K562 (cell line): ENCODE measurements at regions not wholly inside any gene's neighbourhood (a gene's known extent, or its start where the extent isn't known, plus 50 kb on each side); places are given as distances from the start of the nearest gene placed in this dataset.

Experiments used
- ATAC-seq: fragments of 200-7000 bp; cut with Tn5 transposase; 3 replicates; pipeline ENCODE4 v1.9.1; 2020; ENCODE audit warnings: moderate library complexity
- BruUV-seq: library from RNA; stranded (reverse); fragments of 400-500 nt; replicated peaks from 2 replicates; lab custom pipeline; 2021; lab: Mats Ljungman, UMichigan
- CTCF ChIA-PET: fragments of 300-600 bp; formaldehyde crosslinking; extraction: SDS; loops from one replicate; lab custom pipeline; 2021; ENCODE audit warnings: low intra/inter-chr PET ratio; lab: Yijun Ruan, JAX
- POLR2A ChIA-PET: fragments of 300-600, 350-650 bp; sonication (Branson Sonifier 250); formaldehyde crosslinking; extraction: SDS; loops from one replicate; lab custom pipeline; 2021; ENCODE audit warnings: antibody characterized with exemption, inconsistent platforms; lab: Yijun Ruan, JAX
- DNase-seq, 4 experiments: peaks; one replicate each; pipeline versions ENCODE4 v3.0.0 to v3.0.0-alpha.2; 2011 to 2018; ENCODE audit warnings: low spot score in 3 of 4, mixed read lengths in 3 of 4; ENCODE audit errors: extremely low read depth in 1 of 4
- FAIRE-seq: peaks from 2 replicates; lab custom pipeline; 2011; peaks lifted over from hg19 to GRCh38; lab: Jason Lieb, UNC
- H2AFZ ChIP-seq: 2 replicates; pipeline ENCODE4 v1.6.0; 2011; ENCODE audit warnings: low read depth, low read length, control low read depth, inconsistent platforms
- H3K27ac ChIP-seq: fragments of 200-600 bp; 3 replicates; pipeline ENCODE4 v1.8.0; 2011; ENCODE audit warnings: low read depth, mild to moderate bottlenecking, control low read depth, inconsistent platforms, low read length, moderate library complexity, mixed read lengths; ENCODE audit errors: extremely low read depth
- H3K27me3 ChIP-seq, 2 experiments: fragments of 300-600 bp in 1 of 2; 2 replicates in 1 of 2; 3 replicates in 1 of 2; pipeline versions ENCODE4 v1.6.0 to v1.8.0; 2011; ENCODE audit warnings: inconsistent platforms in 2 of 2, low read length in 2 of 2, mild to moderate bottlenecking in 1 of 2, mixed read lengths in 1 of 2, moderate library complexity in 1 of 2; ENCODE audit not compliant: control insufficient read depth in 2 of 2, insufficient read depth in 2 of 2
- H3K36me3 ChIP-seq: fragments of 300-600 bp; 3 replicates; pipeline ENCODE4 v1.8.0; 2011; ENCODE audit warnings: mild to moderate bottlenecking, low read length, inconsistent platforms; ENCODE audit not compliant: control insufficient read depth, insufficient read depth
- H3K4me1 ChIP-seq, 2 experiments: fragments of 200-600 bp in 1 of 2; replicated peaks in 1 of 2; 2 replicates in 1 of 2; 3 replicates in 1 of 2; pipeline versions ENCODE4 v1.5.1 to v1.8.0; 2011; ENCODE audit warnings: inconsistent platforms in 2 of 2, low read length in 2 of 2, mild to moderate bottlenecking in 1 of 2, mixed read lengths in 1 of 2, moderate library complexity in 1 of 2; ENCODE audit not compliant: control insufficient read depth in 2 of 2, insufficient read depth in 2 of 2
- H3K4me2 ChIP-seq: 2 replicates; pipeline ENCODE4 v1.6.1; 2011; ENCODE audit warnings: low read length, control low read depth, inconsistent platforms, mixed read lengths; ENCODE audit not compliant: insufficient read depth
- H3K4me3 ChIP-seq: fragments of 200-600 bp; sonication (generic), shearing (Covaris generic); 2 replicates; pipeline ENCODE4 v1.5.1; 2016; ENCODE audit warnings: control low read depth, inconsistent platforms
- H3K79me2 ChIP-seq: fragments of 200-600 bp; 3 replicates; pipeline ENCODE4 v1.8.0; 2011; ENCODE audit warnings: low read length, inconsistent platforms; ENCODE audit not compliant: control insufficient read depth, insufficient read depth
- H3K9ac ChIP-seq, 2 experiments: 2 replicates each; pipeline versions ENCODE4 v1.6.0 to v1.6.1; 2011; ENCODE audit warnings: low read depth in 2 of 2, low read length in 2 of 2, control low read depth in 1 of 2, inconsistent platforms in 1 of 2, mild to moderate bottlenecking in 1 of 2, mixed read lengths in 1 of 2; ENCODE audit not compliant: insufficient read depth in 1 of 2
- H3K9me1 ChIP-seq: one replicate; pipeline ENCODE4 v1.6.0; 2011; ENCODE audit warnings: inconsistent platforms, mild to moderate bottlenecking, low read length, moderate library complexity; ENCODE audit not compliant: control insufficient read depth, insufficient read depth
- H3K9me3 ChIP-seq: replicated peaks from 2 replicates; pipeline ENCODE4 v1.5.1; 2011; ENCODE audit warnings: low read depth, low read length, inconsistent platforms; ENCODE audit not compliant: control insufficient read depth, insufficient read depth
- H4K20me1 ChIP-seq: replicated peaks from 2 replicates; pipeline ENCODE4 v1.6.1; 2011; ENCODE audit warnings: low read length, inconsistent platforms, mixed read lengths; ENCODE audit not compliant: control insufficient read depth, insufficient read depth
- ATF6 ChIP-seq: sonication (generic); formaldehyde crosslinking; IDR thresholded peaks from 2 replicates; pipeline ENCODE4 v1.4.0; 2020; ENCODE audit warnings: mild to moderate bottlenecking, missing genetic modification reagents
- BHLHE40 ChIP-seq: IDR thresholded peaks from 2 replicates; pipeline ENCODE4 v1.6.1; 2011; ENCODE audit warnings: low read length, improper control_type of control experiment
- COPS2 ChIP-seq: fragments of 450-650 bp; conservative IDR thresholded peaks from 2 replicates; pipeline ENCODE4 v1.6.1; 2016; ENCODE audit warnings: mild to moderate bottlenecking, moderate library complexity
- ERF ChIP-seq: fragments of 450-650 bp; formaldehyde crosslinking; IDR thresholded peaks from 2 replicates; pipeline ENCODE4 v1.4.0; 2020; ENCODE audit warnings: mild to moderate bottlenecking, mixed read lengths
- GTF2E2 ChIP-seq: fragments of 200-800 bp; sonication (Bioruptor generic); IDR thresholded peaks from 2 replicates; pipeline ENCODE4 v1.6.1; 2016; ENCODE audit warnings: missing genetic modification characterization, missing compliant biosample characterization
- NFYB ChIP-seq: IDR thresholded peaks from 2 replicates; pipeline ENCODE4 v1.6.1; 2011; ENCODE audit warnings: mild to moderate bottlenecking, moderate library complexity; ENCODE audit not compliant: insufficient read length; ENCODE audit errors: extremely low read depth
- NUFIP1 ChIP-seq: fragments of 450-650 bp; IDR thresholded peaks from 2 replicates; pipeline ENCODE4 v1.6.1; 2018; ENCODE audit not compliant: partially characterized antibody
- POU5F1 ChIP-seq: fragments of 150-350 bp; IDR thresholded peaks from 2 replicates; pipeline ENCODE4 v1.6.1; 2014; ENCODE audit warnings: borderline replicate concordance, low read length, low read depth, mild to moderate bottlenecking; ENCODE audit not compliant: partially characterized antibody
- ZKSCAN1 ChIP-seq: fragments of 150-350 bp; IDR thresholded peaks from 2 replicates; pipeline ENCODE4 v1.6.1; 2016; ENCODE audit warnings: low read depth, low read length
- ZNF174 ChIP-seq: fragments of 250-450 bp; sonication (Bioruptor Pico); IDR thresholded peaks from 2 replicates; pipeline ENCODE4 v1.4.0; 2020; ENCODE audit warnings: mild to moderate bottlenecking
- ZNF197 ChIP-seq: fragments of 200-800 bp; sonication (Bioruptor generic); IDR thresholded peaks from 2 replicates; pipeline ENCODE4 v1.6.1; 2016; ENCODE audit warnings: low read depth, missing genetic modification characterization, missing compliant biosample characterization
- ZNF274 ChIP-seq: IDR thresholded peaks from 2 replicates; pipeline ENCODE4 v1.6.1; 2011; ENCODE audit warnings: low read depth, mild to moderate bottlenecking, low read length, moderate library complexity, borderline replicate concordance
- ZNF444 ChIP-seq: fragments of 250-450 bp; sonication (Bioruptor Pico); IDR thresholded peaks from 2 replicates; pipeline ENCODE4 v1.4.0; 2020; ENCODE audit warnings: mild to moderate bottlenecking, moderate library complexity
- ZNF639 ChIP-seq, 2 experiments: fragments of 200-800 bp in 1 of 2; sonication (Bioruptor generic) in 1 of 2; sonication (generic) in 1 of 2; formaldehyde crosslinking in 1 of 2; IDR thresholded peaks in 1 of 2; conservative IDR thresholded peaks in 1 of 2; 2 replicates each; pipeline versions ENCODE4 v1.5.0 to v1.6.1; 2016 to 2020; ENCODE audit warnings: missing compliant biosample characterization in 1 of 2, missing genetic modification characterization in 1 of 2, missing genetic modification reagents in 1 of 2
- ZNF766 ChIP-seq: fragments of 200-800 bp; sonication (Bioruptor generic); conservative IDR thresholded peaks from 2 replicates; pipeline ENCODE4 v1.6.1; 2016; ENCODE audit warnings: missing genetic modification characterization, missing compliant biosample characterization
- WGBS: fragments of 100-300 bp; shearing (Covaris generic); methylation state at CpG from one replicate; pipeline ENCODE4 v1.1.6; 2016; ENCODE audit warnings: low coverage, mixed read lengths; ENCODE audit not compliant: insufficient coverage; ENCODE audit errors: missing lambda C conversion rate; 5-methylcytosine and 5-hydroxymethylcytosine counted together
- in situ Hi-C: fragments of 300-500 bp; cut with MboI; formaldehyde crosslinking; loops from 4 replicates; pipeline ENCODE4 v1.15.0; 2018; ENCODE audit warnings: inconsistent platforms, mixed read lengths
- intact Hi-C: fragments of 100-400 bp; cut with micrococcal nuclease; formaldehyde crosslinking; loops from 2 replicates; pipeline ENCODE4 v1.14.2; 2022
- TF ChIP-seq, protein P1 (sequence below): fragments of 200-800 bp; sonication (Bioruptor generic); IDR thresholded peaks from 2 replicates; pipeline ENCODE4 v1.6.1; 2017; ENCODE audit warnings: missing genetic modification characterization, missing compliant biosample characterization

DNA sequence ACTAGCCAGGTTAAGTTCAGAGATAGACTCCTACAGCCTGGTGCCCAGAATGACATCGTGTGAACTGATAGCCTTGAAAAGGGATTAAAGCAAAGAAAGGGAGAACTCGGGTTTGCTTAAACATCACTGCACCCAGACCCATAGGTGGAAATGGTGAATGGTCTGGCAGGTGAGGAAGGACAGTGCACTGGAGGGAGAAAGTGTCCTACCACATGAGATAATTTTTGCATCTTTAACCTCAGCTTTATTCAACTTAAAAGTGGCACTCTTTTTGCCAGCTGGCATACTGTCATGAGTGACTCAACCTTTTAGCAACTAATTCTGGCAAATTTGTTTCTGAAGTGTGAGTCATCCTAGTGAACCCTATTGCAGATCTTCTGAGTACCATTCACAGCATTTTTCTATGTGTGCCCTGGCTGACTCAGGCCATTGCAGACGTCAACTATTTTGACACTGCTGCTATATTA is 53.0 kb upstream of the DAPP1 start:
- Histone ChIP-seq H3K36me3 (no peaks in the 10 kb centered on the region), H3K4me3 (no peak overlapping the region), H3K27me3 (no peaks in the 10 kb centered on the region), H4K20me1 (no peaks in the 10 kb centered on the region), H3K9me3 (no peaks in the 10 kb centered on the region), H3K9ac (no peak overlapping the region), H3K4me1 (no peaks in the 10 kb centered on the region), H3K79me2 (no peaks in the 10 kb centered on the region), H3K27ac (no peak overlapping the region), H2AFZ (no peak overlapping the region), H3K4me2 (no peak overlapping the region), H3K9me1 (no peaks in the 10 kb centered on the region)
- ATAC-seq, result no peak
- no peak for TF ChIP-seq ZKSCAN1
- no peak for TF ChIP-seq GTF2E2 (tag)
- TF ChIP-seq ZNF274, result no peak
- TF ChIP-seq ATF6 (CRISPR knock-in tag), result no peak
- TF ChIP-seq ZNF766, result no peak
- no peak for TF ChIP-seq ZNF639 (CRISPR knock-in tag; conservative IDR thresholded peaks at IDR 0.05 in 1 of 2, IDR thresholded peaks at IDR 0.05 in 1 of 2)
- no peak for TF ChIP-seq ERF
- no peak for TF ChIP-seq POU5F1
- TF ChIP-seq COPS2, result no peak
- TF ChIP-seq NFYB, result no peak
- TF ChIP-seq ZNF197 (CRISPR knock-in tag), result no peak
- no peak for TF ChIP-seq ZNF444 (CRISPR knock-in tag)
- TF ChIP-seq BHLHE40, result no peak
- no peak for TF ChIP-seq ZNF174
- TF ChIP-seq, protein P1, sequence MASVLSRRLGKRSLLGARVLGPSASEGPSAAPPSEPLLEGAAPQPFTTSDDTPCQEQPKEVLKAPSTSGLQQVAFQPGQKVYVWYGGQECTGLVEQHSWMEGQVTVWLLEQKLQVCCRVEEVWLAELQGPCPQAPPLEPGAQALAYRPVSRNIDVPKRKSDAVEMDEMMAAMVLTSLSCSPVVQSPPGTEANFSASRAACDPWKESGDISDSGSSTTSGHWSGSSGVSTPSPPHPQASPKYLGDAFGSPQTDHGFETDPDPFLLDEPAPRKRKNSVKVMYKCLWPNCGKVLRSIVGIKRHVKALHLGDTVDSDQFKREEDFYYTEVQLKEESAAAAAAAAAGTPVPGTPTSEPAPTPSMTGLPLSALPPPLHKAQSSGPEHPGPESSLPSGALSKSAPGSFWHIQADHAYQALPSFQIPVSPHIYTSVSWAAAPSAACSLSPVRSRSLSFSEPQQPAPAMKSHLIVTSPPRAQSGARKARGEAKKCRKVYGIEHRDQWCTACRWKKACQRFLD, result no peak
- no peak for TF ChIP-seq NUFIP1
- 0% methylated on average over 3 of the region's 3 CpGs for WGBS
- DNase-seq, result no peak
- no TSS peak for BruUV-seq
- ChIA-PET CTCF (no interaction called here), POLR2A (interaction anchor here (1.1 kb wide), 1 partner anchor 14 kb away, joined by 3 read pairs; no protein-coding TSS in a partner anchor)
- intact Hi-C loops, result no loop called here
- in situ Hi-C loops, result no loop called here
- FAIRE-seq, result no peak
